ENCODE measurements at regions not wholly inside any gene's neighbourhood (a gene's known extent, or its start where the extent isn't known, plus 50 kb on each side); places are given as distances from the start of the nearest gene placed in this dataset.

DNA sequence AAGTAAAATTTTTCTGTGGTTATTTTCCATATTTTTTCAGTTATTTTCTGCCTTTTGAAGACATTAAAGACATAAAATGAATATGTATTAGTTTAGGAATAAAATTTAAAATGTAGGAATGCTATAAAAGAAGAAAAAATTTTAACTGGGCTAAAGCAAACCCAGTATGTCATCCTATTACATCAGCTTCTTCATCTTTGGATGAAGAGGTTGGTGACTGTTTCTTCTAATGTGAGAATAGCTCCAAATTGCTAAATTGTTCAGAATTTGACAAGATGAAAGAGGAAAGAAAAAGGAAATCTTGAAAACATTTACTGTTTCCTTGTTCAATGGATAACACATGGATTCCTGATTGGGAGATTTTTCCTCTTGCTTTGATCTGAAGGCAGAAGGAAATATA lies 52.7 kb upstream of the PZP start:
- CTCF ChIA-PET, result no interaction called here
- Histone ChIP-seq H3K27ac (ENCODE audit: low read depth, low read length) (no peak overlapping the region), H3K79me2 (ENCODE audit: insufficient read depth, low read length) (no peaks in the 10 kb centered on the region), H3K9me2 (ENCODE audit: insufficient read depth) (no peaks in the 10 kb centered on the region), H3K4me2 (ENCODE audit: low read length) (no peak overlapping the region), H2AFZ (ENCODE audit: low read depth, low read length, poor library complexity, severe bottlenecking) (no peak overlapping the region), H3K4me3 (replicated peaks in 1 of 2; ENCODE audit: low read depth in 1 of 2, low read length in 2 of 2) (no peak overlapping the region), H3K9me3 (ENCODE audit: control insufficient read depth in 1 of 2, insufficient read depth in 1 of 2, low read depth in 1 of 2, low read length in 2 of 2) (no peaks in the 10 kb centered on the region), H3K36me3 (ENCODE audit: control insufficient read depth in 1 of 2, insufficient read depth in 2 of 2, low read length in 2 of 2) (no peaks in the 10 kb centered on the region), H3K4me1 (ENCODE audit: control insufficient read depth in 1 of 2, insufficient read depth in 2 of 2, low read length in 2 of 2) (no peaks in the 10 kb centered on the region), H3K27me3 (ENCODE audit: insufficient read depth, low read length) (peaks cover 50% of the 10 kb centered on the region), H3K9ac (ENCODE audit: low read length) (no peak overlapping the region), H4K20me1 (ENCODE audit: insufficient read depth) (no peaks in the 10 kb centered on the region)
- TF ChIP-seq CEBPB (IDR thresholded peaks at IDR 0.05; ENCODE audit: low read depth) (peak; percentile 36; the same call in 1 of the 2 replicates), TCF7L2 (IDR thresholded peaks at IDR 0.05; ENCODE audit: borderline replicate concordance, extremely low read depth, insufficient read depth, insufficient read length) (no peak)
- DNase-seq (ENCODE audit: low read depth, low spot score), result no peak
- RAD21 ChIA-PET (ENCODE audit: low non-redundant PET in 1 of 2, low total read pairs in 2 of 2, uncharacterized antibody in 2 of 2, unreplicated experiment in 2 of 2), result no interaction called here
- no TSS peak for BruUV-seq (replicated peaks)
- intact Hi-C loops (cut with micrococcal nuclease), result no loop called here
- no peak for ATAC-seq
- POLR2A ChIA-PET, result no interaction called here

- no peaks in the 10 kb centered on the region for H3K36me3 ChIP-seq (ENCODE audit: control insufficient read depth in 1 of 2, insufficient read depth in 2 of 2, low read length in 2 of 2)
- H3K27me3 ChIP-seq (ENCODE audit: insufficient read depth, low read length), result peaks cover 52% of the 10 kb centered on the region
- no peaks in the 10 kb centered on the region for H3K9me3 ChIP-seq (ENCODE audit: control insufficient read depth in 1 of 2, insufficient read depth in 1 of 2, low read depth in 1 of 2, low read length in 2 of 2)
- ChIA-PET CTCF (no interaction called here), RAD21 (ENCODE audit: low non-redundant PET in 1 of 2, low total read pairs in 2 of 2, uncharacterized antibody in 2 of 2, unreplicated experiment in 2 of 2) (no interaction called here), POLR2A (no interaction called here)
- ATAC-seq (no peak), DNase-seq (ENCODE audit: low read depth, low spot score) (no peak)
- no peak overlapping the region for H3K27ac ChIP-seq (ENCODE audit: low read depth, low read length)
- no peak overlapping the region for H2AFZ ChIP-seq (ENCODE audit: low read depth, low read length, poor library complexity, severe bottlenecking)
- no peak overlapping the region for H3K9ac ChIP-seq (ENCODE audit: low read length)
- H3K4me1 ChIP-seq (ENCODE audit: control insufficient read depth in 1 of 2, insufficient read depth in 2 of 2, low read length in 2 of 2), result no peaks in the 10 kb centered on the region
- no peak for TF ChIP-seq ELF1 (IDR thresholded peaks at IDR 0.05; ENCODE audit: borderline replicate concordance, low read depth)
- TF ChIP-seq YY1 (IDR thresholded peaks at IDR 0.05; ENCODE audit: extremely low read depth, insufficient replicate concordance, low read depth, low read length), result no peak
- TF ChIP-seq ATF3 (IDR thresholded peaks at IDR 0.05), result no peak
- no peak for TF ChIP-seq JUND (IDR thresholded peaks at IDR 0.05)
- TF ChIP-seq, protein P1, sequence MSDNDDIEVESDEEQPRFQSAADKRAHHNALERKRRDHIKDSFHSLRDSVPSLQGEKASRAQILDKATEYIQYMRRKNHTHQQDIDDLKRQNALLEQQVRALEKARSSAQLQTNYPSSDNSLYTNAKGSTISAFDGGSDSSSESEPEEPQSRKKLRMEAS (IDR thresholded peaks at IDR 0.05), result no peak
- no peak for TF ChIP-seq RAD21 (IDR thresholded peaks at IDR 0.05; ENCODE audit: low read depth)
- no peak for TF ChIP-seq CBX3 (IDR thresholded peaks at IDR 0.05; ENCODE audit: low read depth)
- no peak for TF ChIP-seq EGR1 (IDR thresholded peaks at IDR 0.05; ENCODE audit: low read depth)
- TF ChIP-seq, protein P2, sequence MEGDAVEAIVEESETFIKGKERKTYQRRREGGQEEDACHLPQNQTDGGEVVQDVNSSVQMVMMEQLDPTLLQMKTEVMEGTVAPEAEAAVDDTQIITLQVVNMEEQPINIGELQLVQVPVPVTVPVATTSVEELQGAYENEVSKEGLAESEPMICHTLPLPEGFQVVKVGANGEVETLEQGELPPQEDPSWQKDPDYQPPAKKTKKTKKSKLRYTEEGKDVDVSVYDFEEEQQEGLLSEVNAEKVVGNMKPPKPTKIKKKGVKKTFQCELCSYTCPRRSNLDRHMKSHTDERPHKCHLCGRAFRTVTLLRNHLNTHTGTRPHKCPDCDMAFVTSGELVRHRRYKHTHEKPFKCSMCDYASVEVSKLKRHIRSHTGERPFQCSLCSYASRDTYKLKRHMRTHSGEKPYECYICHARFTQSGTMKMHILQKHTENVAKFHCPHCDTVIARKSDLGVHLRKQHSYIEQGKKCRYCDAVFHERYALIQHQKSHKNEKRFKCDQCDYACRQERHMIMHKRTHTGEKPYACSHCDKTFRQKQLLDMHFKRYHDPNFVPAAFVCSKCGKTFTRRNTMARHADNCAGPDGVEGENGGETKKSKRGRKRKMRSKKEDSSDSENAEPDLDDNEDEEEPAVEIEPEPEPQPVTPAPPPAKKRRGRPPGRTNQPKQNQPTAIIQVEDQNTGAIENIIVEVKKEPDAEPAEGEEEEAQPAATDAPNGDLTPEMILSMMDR (IDR thresholded peaks at IDR 0.05 in 2 of 3, conservative IDR thresholded peaks at IDR 0.05 in 1 of 3; ENCODE audit: borderline replicate concordance in 1 of 3, insufficient read depth in 1 of 3, low read depth in 2 of 3, low read length in 2 of 3), result no peak
- no peak for TF ChIP-seq EZH2 (IDR thresholded peaks at IDR 0.05)
- no peak for TF ChIP-seq SRF (IDR thresholded peaks at IDR 0.05; ENCODE audit: low read depth)
- H4K20me1 ChIP-seq (ENCODE audit: insufficient read depth), result no peaks in the 10 kb centered on the region
- intact Hi-C loops (cut with micrococcal nuclease), result no loop called here
- no peaks in the 10 kb centered on the region for H3K9me2 ChIP-seq (ENCODE audit: insufficient read depth)
- BruUV-seq (replicated peaks), result no TSS peak
- H3K4me3 ChIP-seq (replicated peaks in 1 of 2; ENCODE audit: low read depth in 1 of 2, low read length in 2 of 2), result no peak overlapping the region
- H3K79me2 ChIP-seq (ENCODE audit: insufficient read depth, low read length), result no peaks in the 10 kb centered on the region
- H3K4me2 ChIP-seq (ENCODE audit: low read length), result no peak overlapping the region
Observed at GRCh38 chr12:9258676-9259075, 50.5 kb upstream of the PZP start.

Measured in HCT116 (cell line).